SK-N-SH treated with all-trans-retinoic acid at 6 μM for 48 hours (cell line): ENCODE measurements at regions not wholly inside any gene's neighbourhood (a gene's known extent, or its start where the extent isn't known, plus 50 kb on each side); places are given as distances from the start of the nearest gene placed in this dataset.

Experiments used
- ATAC-seq: fragments of 200-7000 bp; cut with Tn5 transposase; 3 replicates; pipeline ENCODE4 v1.9.1; 2020; ENCODE audit warnings: mild to moderate bottlenecking, moderate library complexity
- ARNTL ChIP-seq: fragments of 450-650 bp; formaldehyde crosslinking; IDR thresholded peaks from 2 replicates; pipeline ENCODE4 v1.5.0; 2020; ENCODE audit warnings: low read depth, mild to moderate bottlenecking, moderate library complexity, borderline replicate concordance
- BACH2 ChIP-seq: fragments of 250-450 bp; sonication (Bioruptor Pico); IDR thresholded peaks from 2 replicates; pipeline ENCODE4 v1.9.0; 2021; ENCODE audit warnings: mild to moderate bottlenecking, borderline replicate concordance
- CREB5 ChIP-seq: fragments of 250-450 bp; sonication (Bioruptor Pico); IDR thresholded peaks from 2 replicates; pipeline ENCODE4 v1.5.1; 2020; ENCODE audit warnings: low read depth, mild to moderate bottlenecking, moderate library complexity
- CSDC2 ChIP-seq: fragments of 250-450 bp; sonication (Bioruptor Pico); IDR thresholded peaks from 2 replicates; pipeline ENCODE4 v1.5.0; 2020; ENCODE audit warnings: mild to moderate bottlenecking, moderate library complexity
- CSRNP3 ChIP-seq: fragments of 250-450 bp; sonication (Bioruptor Pico); IDR thresholded peaks from 2 replicates; pipeline ENCODE4 v1.5.1; 2021; ENCODE audit warnings: mild to moderate bottlenecking, moderate library complexity
- ESRRG ChIP-seq: fragments of 250-450 bp; sonication (Bioruptor Pico); IDR thresholded peaks from 2 replicates; pipeline ENCODE4 v1.6.1; 2021; ENCODE audit warnings: mild to moderate bottlenecking
- GLIS3 ChIP-seq: fragments of 250-450 bp; sonication (Bioruptor Pico); IDR thresholded peaks from 2 replicates; pipeline ENCODE4 v1.5.0; 2020; ENCODE audit warnings: mild to moderate bottlenecking, moderate library complexity
- ISL1 ChIP-seq: fragments of 250-450 bp; sonication (Bioruptor Pico); IDR thresholded peaks from 2 replicates; pipeline ENCODE4 v2.1.2; 2022; ENCODE audit warnings: mild to moderate bottlenecking, moderate library complexity
- OSR1 ChIP-seq: fragments of 250-450 bp; sonication (Bioruptor Pico); IDR thresholded peaks from 2 replicates; pipeline ENCODE4 v1.8.0; 2022; ENCODE audit warnings: moderate library complexity, mild to moderate bottlenecking, inconsistent platforms
- PATZ1 ChIP-seq: fragments of 250-450 bp; sonication (Bioruptor Pico); IDR thresholded peaks from 2 replicates; pipeline ENCODE4 v1.8.0; 2020; ENCODE audit warnings: mild to moderate bottlenecking, moderate library complexity, borderline replicate concordance
- POU6F1 ChIP-seq: fragments of 250-450 bp; sonication (Bioruptor Pico); IDR thresholded peaks from 2 replicates; pipeline ENCODE4 v1.8.0; 2021; ENCODE audit warnings: low read depth, mild to moderate bottlenecking, moderate library complexity, borderline replicate concordance
- PPARA ChIP-seq: fragments of 250-450 bp; sonication (Bioruptor Pico); IDR thresholded peaks from 2 replicates; pipeline ENCODE4 v1.5.0; 2020; ENCODE audit warnings: mild to moderate bottlenecking, borderline replicate concordance
- RARB ChIP-seq: fragments of 250-450 bp; sonication (Bioruptor Pico); IDR thresholded peaks from 2 replicates; pipeline ENCODE4 v1.8.0; 2021; ENCODE audit warnings: mild to moderate bottlenecking, moderate library complexity
- SNAI2 ChIP-seq: fragments of 250-450 bp; sonication (Bioruptor Pico); IDR thresholded peaks from 2 replicates; pipeline ENCODE4 v1.5.0; 2020; ENCODE audit warnings: mild to moderate bottlenecking, moderate library complexity
- TCF4 ChIP-seq: fragments of 250-450 bp; sonication (Bioruptor Pico); IDR thresholded peaks from 2 replicates; pipeline ENCODE4 v1.8.0; 2021; ENCODE audit warnings: mild to moderate bottlenecking, moderate library complexity, borderline replicate concordance
- TOX ChIP-seq: fragments of 250-450 bp; sonication (Bioruptor Pico); IDR thresholded peaks from 2 replicates; pipeline ENCODE4 v1.8.0; 2021; ENCODE audit warnings: mild to moderate bottlenecking, moderate library complexity, borderline replicate concordance
- TSHZ2 ChIP-seq: fragments of 250-450 bp; sonication (Bioruptor Pico); IDR thresholded peaks from 2 replicates; pipeline ENCODE4 v1.5.0; 2020; ENCODE audit warnings: mild to moderate bottlenecking, moderate library complexity
- ZC3H10 ChIP-seq: fragments of 250-450 bp; sonication (Bioruptor Pico); IDR thresholded peaks from 2 replicates; pipeline ENCODE4 v1.5.1; 2021; ENCODE audit warnings: mild to moderate bottlenecking, moderate library complexity
- ZFP3 ChIP-seq: fragments of 250-450 bp; sonication (Bioruptor Pico); IDR thresholded peaks from 2 replicates; pipeline ENCODE4 v1.5.0; 2020; ENCODE audit warnings: mild to moderate bottlenecking, moderate library complexity
- ZFP30 ChIP-seq: fragments of 450-650 bp; formaldehyde crosslinking; IDR thresholded peaks from 2 replicates; pipeline ENCODE4 v1.5.0; 2022; ENCODE audit warnings: mild to moderate bottlenecking, moderate library complexity
- ZNF565 ChIP-seq: fragments of 450-650 bp; formaldehyde crosslinking; conservative IDR thresholded peaks from 2 replicates; pipeline ENCODE4 v1.5.0; 2020; ENCODE audit warnings: low read depth, mild to moderate bottlenecking, moderate library complexity
- ZNF70 ChIP-seq: fragments of 450-650 bp; formaldehyde crosslinking; IDR thresholded peaks from 2 replicates; pipeline ENCODE4 v1.5.0; 2020; ENCODE audit warnings: mild to moderate bottlenecking, moderate library complexity
- ZNF8 ChIP-seq: fragments of 450-650 bp; formaldehyde crosslinking; IDR thresholded peaks from 2 replicates; pipeline ENCODE4 v1.5.0; 2020; ENCODE audit warnings: mild to moderate bottlenecking, moderate library complexity

GRCh38 chr12:124393414-124393790, 98.5 kb downstream of the RFLNA start:
- peak; percentile 46; the same call in 1 of the 2 replicates for TF ChIP-seq ZNF70 (CRISPR knock-in tag)
- TF ChIP-seq PPARA (CRISPR knock-in tag), result no peak
- no peak for ATAC-seq

GRCh38 chr12:124392667-124393413, 97.9 kb downstream of the RFLNA start:
- peak; percentile 51 for ATAC-seq
- TF ChIP-seq CREB5 (CRISPR knock-in tag), result no peak
- TF ChIP-seq CSRNP3 (CRISPR knock-in tag), result no peak
- TF ChIP-seq RARB (CRISPR knock-in tag), result no peak
- no peak for TF ChIP-seq POU6F1
- TF ChIP-seq OSR1 (CRISPR knock-in tag), result no peak
- no peak for TF ChIP-seq GLIS3 (CRISPR knock-in tag)
- no peak for TF ChIP-seq ISL1 (CRISPR knock-in tag)
- peak; percentile 47; the same call in 1 of the 2 replicates for TF ChIP-seq TSHZ2 (CRISPR knock-in tag)
- no peak for TF ChIP-seq BACH2 (CRISPR knock-in tag)
- no peak for TF ChIP-seq PATZ1 (CRISPR knock-in tag)
- no peak for TF ChIP-seq SNAI2 (CRISPR knock-in tag)
- no peak for TF ChIP-seq ARNTL (CRISPR knock-in tag)
- no peak for TF ChIP-seq ZC3H10 (CRISPR knock-in tag)
- TF ChIP-seq CSDC2, result no peak
- TF ChIP-seq ZFP3 (CRISPR knock-in tag), result peak; percentile 56; the same call in 1 of the 2 replicates
- no peak for TF ChIP-seq ZNF565 (CRISPR knock-in tag)
- no peak for TF ChIP-seq ESRRG (CRISPR knock-in tag)
- TF ChIP-seq ZNF8 (CRISPR knock-in tag), result no peak
- TF ChIP-seq ZFP30, result no peak
- peak; percentile 25; the same call in 1 of the 2 replicates for TF ChIP-seq TCF4 (CRISPR knock-in tag)
- TF ChIP-seq TOX (CRISPR knock-in tag), result no peak
- TF ChIP-seq ZNF70 (CRISPR knock-in tag), result no peak
- TF ChIP-seq PPARA (CRISPR knock-in tag), result no peak
